Endothelial cell of umbilical vein (primary cell): ENCODE measurements at regions not wholly inside any gene's neighbourhood (a gene's known extent, or its start where the extent isn't known, plus 50 kb on each side); places are given as distances from the start of the nearest gene placed in this dataset.

Experiments
- EZH2 ChIP-seq: IDR thresholded peaks from 2 replicates; pipeline ENCODE4 v1.6.1; 2012; ENCODE audit warnings: borderline replicate concordance, low read depth, mild to moderate bottlenecking, moderate library complexity, low read length, inconsistent platforms; ENCODE audit not compliant: severe bottlenecking
- JUN ChIP-seq: IDR thresholded peaks from 2 replicates; pipeline ENCODE4 v1.6.1; 2011; ENCODE audit warnings: borderline replicate concordance, low read depth; ENCODE audit not compliant: insufficient read length, insufficient read depth
- POLR2A ChIP-seq: IDR thresholded peaks from 2 replicates; pipeline ENCODE4 v1.6.1; 2012; ENCODE audit warnings: low read depth, mild to moderate bottlenecking, control low read depth, low read length
- POLR2AphosphoS5 ChIP-seq: IDR thresholded peaks from 2 replicates; pipeline ENCODE4 v1.6.1; 2012; ENCODE audit warnings: low read depth, mild to moderate bottlenecking, control low read depth, low read length, moderate library complexity; ENCODE audit not compliant: insufficient read depth
- TF ChIP-seq, protein P1 (sequence below), 2 donors: IDR thresholded peaks; 1 replicate in 1 of 2; 2 replicates in 1 of 2; pipeline ENCODE4 v1.5.1; 2011; ENCODE audit warnings: low read length in 2 of 2, mild to moderate bottlenecking in 2 of 2, moderate library complexity in 2 of 2, control low read depth in 1 of 2, inconsistent platforms in 1 of 2, low read depth in 1 of 2; ENCODE audit not compliant: insufficient read depth in 1 of 2; ENCODE audit errors: extremely low read depth in 1 of 2
- TF ChIP-seq, protein P2 (sequence below): IDR thresholded peaks from 2 replicates; pipeline ENCODE4 v1.6.1; 2011; ENCODE audit not compliant: insufficient read depth, insufficient read length

DNA sequence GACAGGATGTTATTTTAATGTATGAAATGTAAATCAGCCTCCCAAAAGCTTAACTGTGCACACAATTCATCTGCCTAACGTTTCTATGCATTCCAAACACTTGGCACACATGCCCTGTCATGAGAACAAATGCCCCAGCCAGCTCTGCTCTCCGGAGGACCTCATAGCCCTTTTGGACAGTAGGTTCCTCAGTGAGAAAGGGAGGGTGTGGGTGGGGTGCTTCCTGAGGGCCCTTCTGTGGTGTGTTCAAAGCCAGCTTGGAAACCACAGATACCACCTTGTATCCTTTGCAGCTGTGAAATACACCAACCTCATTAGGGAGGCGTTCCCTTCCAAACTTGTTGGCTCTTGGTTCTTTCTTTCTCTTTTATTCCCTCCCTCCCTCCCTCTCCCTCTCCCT lies 102.2 kb upstream of the ASB18 start:
- no peak for TF ChIP-seq POLR2AphosphoS5
- TF ChIP-seq, protein P1, sequence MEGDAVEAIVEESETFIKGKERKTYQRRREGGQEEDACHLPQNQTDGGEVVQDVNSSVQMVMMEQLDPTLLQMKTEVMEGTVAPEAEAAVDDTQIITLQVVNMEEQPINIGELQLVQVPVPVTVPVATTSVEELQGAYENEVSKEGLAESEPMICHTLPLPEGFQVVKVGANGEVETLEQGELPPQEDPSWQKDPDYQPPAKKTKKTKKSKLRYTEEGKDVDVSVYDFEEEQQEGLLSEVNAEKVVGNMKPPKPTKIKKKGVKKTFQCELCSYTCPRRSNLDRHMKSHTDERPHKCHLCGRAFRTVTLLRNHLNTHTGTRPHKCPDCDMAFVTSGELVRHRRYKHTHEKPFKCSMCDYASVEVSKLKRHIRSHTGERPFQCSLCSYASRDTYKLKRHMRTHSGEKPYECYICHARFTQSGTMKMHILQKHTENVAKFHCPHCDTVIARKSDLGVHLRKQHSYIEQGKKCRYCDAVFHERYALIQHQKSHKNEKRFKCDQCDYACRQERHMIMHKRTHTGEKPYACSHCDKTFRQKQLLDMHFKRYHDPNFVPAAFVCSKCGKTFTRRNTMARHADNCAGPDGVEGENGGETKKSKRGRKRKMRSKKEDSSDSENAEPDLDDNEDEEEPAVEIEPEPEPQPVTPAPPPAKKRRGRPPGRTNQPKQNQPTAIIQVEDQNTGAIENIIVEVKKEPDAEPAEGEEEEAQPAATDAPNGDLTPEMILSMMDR (IDR thresholded peaks at IDR 0.05; ENCODE audit: extremely low read depth in 1 of 2, insufficient read depth in 1 of 2, low read depth in 1 of 2, low read length in 2 of 2): no peak
- no peak for TF ChIP-seq POLR2A
- TF ChIP-seq EZH2: no peak
- TF ChIP-seq JUN: no peak
- TF ChIP-seq, protein P2, sequence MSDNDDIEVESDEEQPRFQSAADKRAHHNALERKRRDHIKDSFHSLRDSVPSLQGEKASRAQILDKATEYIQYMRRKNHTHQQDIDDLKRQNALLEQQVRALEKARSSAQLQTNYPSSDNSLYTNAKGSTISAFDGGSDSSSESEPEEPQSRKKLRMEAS: no peak
